Neuronal stem cell (in vitro differentiated cells): ENCODE measurements at regions not wholly inside any gene's neighbourhood (a gene's known extent, or its start where the extent isn't known, plus 50 kb on each side); places are given as distances from the start of the nearest gene placed in this dataset.

Experiments used
- DNase-seq: peaks from one replicate; pipeline ENCODE4 v3.0.0-alpha.2; 2013; ENCODE audit warnings: low spot score
- H2AFZ ChIP-seq: one replicate; pipeline ENCODE4 v1.6.1; 2013; ENCODE audit warnings: mild to moderate bottlenecking, low read length, inconsistent platforms
- H2AK5ac ChIP-seq: 2 replicates; pipeline ENCODE4 v1.6.1; 2013; ENCODE audit warnings: low read depth, mild to moderate bottlenecking, inconsistent platforms, low read length, moderate library complexity, mixed read lengths
- H2BK120ac ChIP-seq: 2 replicates; pipeline ENCODE4 v1.6.1; 2013; ENCODE audit warnings: low read depth, mild to moderate bottlenecking, inconsistent platforms, low read length, moderate library complexity, mixed read lengths
- H2BK12ac ChIP-seq: one replicate; pipeline ENCODE4 v1.6.1; 2013; ENCODE audit warnings: low read length, inconsistent platforms
- H2BK15ac ChIP-seq: 2 replicates; pipeline ENCODE4 v1.6.1; 2013; ENCODE audit warnings: mild to moderate bottlenecking, low read length, inconsistent platforms, mixed read lengths
- H2BK5ac ChIP-seq: one replicate; pipeline ENCODE4 v1.6.1; 2013; ENCODE audit warnings: inconsistent platforms, mild to moderate bottlenecking, low read length, moderate library complexity
- H3K14ac ChIP-seq: one replicate; pipeline ENCODE4 v1.6.1; 2013; ENCODE audit warnings: low read length, inconsistent platforms
- H3K18ac ChIP-seq: 2 replicates; pipeline ENCODE4 v1.6.1; 2013; ENCODE audit warnings: low read length, inconsistent platforms
- H3K23ac ChIP-seq: 2 replicates; pipeline ENCODE4 v1.6.1; 2013; ENCODE audit warnings: low read depth, mild to moderate bottlenecking, mixed read lengths, low read length, inconsistent platforms; ENCODE audit not compliant: poor library complexity
- H3K27ac ChIP-seq: replicated peaks from 3 replicates; pipeline ENCODE4 v1.5.1; 2013; ENCODE audit warnings: low read length, inconsistent platforms
- H3K27me3 ChIP-seq, 3 experiments: 2 replicates each; pipeline ENCODE4 v1.6.1; 2013; ENCODE audit warnings: low read length in 3 of 3, mild to moderate bottlenecking in 2 of 3, inconsistent platforms in 1 of 3, low read depth in 1 of 3, mixed read lengths in 1 of 3, moderate library complexity in 1 of 3; ENCODE audit not compliant: control insufficient read depth in 3 of 3, insufficient read depth in 3 of 3
- H3K36me3 ChIP-seq, 2 donors: replicated peaks in 1 of 2; 2 replicates each; pipeline ENCODE4 v1.6.1; 2013; ENCODE audit warnings: low read length in 2 of 2; ENCODE audit not compliant: control insufficient read depth in 2 of 2, insufficient read depth in 2 of 2
- H3K4ac ChIP-seq: 2 replicates; pipeline ENCODE4 v1.6.1; 2013; ENCODE audit warnings: inconsistent platforms, mild to moderate bottlenecking, low read length, moderate library complexity
- H3K4me1 ChIP-seq, 2 donors: 1 replicate in 1 of 2; 2 replicates in 1 of 2; pipeline ENCODE4 v1.6.1; 2013; ENCODE audit warnings: low read length in 2 of 2, low read depth in 1 of 2; ENCODE audit not compliant: control insufficient read depth in 2 of 2, insufficient read depth in 1 of 2
- H3K4me2 ChIP-seq: one replicate; pipeline ENCODE4 v1.6.1; 2013; ENCODE audit warnings: mild to moderate bottlenecking, low read length, inconsistent platforms; ENCODE audit not compliant: insufficient read depth, poor library complexity, severe bottlenecking
- H3K4me3 ChIP-seq, 2 donors: 2 replicates each; pipeline ENCODE4 v1.5.1; 2013; ENCODE audit warnings: low read length in 2 of 2, mild to moderate bottlenecking in 2 of 2, inconsistent platforms in 1 of 2, moderate library complexity in 1 of 2
- H3K79me1 ChIP-seq: one replicate; pipeline ENCODE4 v1.6.1; 2013; ENCODE audit warnings: low read depth, mild to moderate bottlenecking, inconsistent platforms, low read length, moderate library complexity
- H3K9ac ChIP-seq: one replicate; pipeline ENCODE4 v1.6.1; 2013; ENCODE audit warnings: mild to moderate bottlenecking, low read depth, low read length, inconsistent platforms; ENCODE audit not compliant: poor library complexity
- H3K9me3 ChIP-seq, 2 donors: replicated peaks in 1 of 2; 2 replicates each; pipeline versions ENCODE3 to v1.6.1; 2013; ENCODE audit warnings: low read length in 2 of 2, mild to moderate bottlenecking in 2 of 2, inconsistent platforms in 1 of 2, low read depth in 1 of 2, mixed read lengths in 1 of 2, moderate library complexity in 1 of 2; ENCODE audit not compliant: control insufficient read depth in 2 of 2, insufficient read depth in 1 of 2
- H4K8ac ChIP-seq: one replicate; pipeline ENCODE4 v1.6.1; 2013; ENCODE audit warnings: low read depth, mild to moderate bottlenecking, inconsistent platforms, low read length, moderate library complexity
- H4K91ac ChIP-seq: one replicate; pipeline ENCODE4 v1.6.1; 2013; ENCODE audit warnings: low read length, low read depth, mild to moderate bottlenecking, inconsistent platforms; ENCODE audit not compliant: poor library complexity
- WGBS, 2 donors: extraction: QIAGEN DNeasy Blood & Tissue Kit; methylation state at CpG; one replicate each; pipeline ENCODE4 v1.1.7; 2013; ENCODE audit warnings: missing lambda C conversion rate in 2 of 2, mixed read lengths in 1 of 2; ENCODE audit not compliant: insufficient read length in 2 of 2, insufficient replicate concordance in 1 of 2; ENCODE audit errors: extremely low coverage in 2 of 2; 5-methylcytosine and 5-hydroxymethylcytosine counted together

DNA sequence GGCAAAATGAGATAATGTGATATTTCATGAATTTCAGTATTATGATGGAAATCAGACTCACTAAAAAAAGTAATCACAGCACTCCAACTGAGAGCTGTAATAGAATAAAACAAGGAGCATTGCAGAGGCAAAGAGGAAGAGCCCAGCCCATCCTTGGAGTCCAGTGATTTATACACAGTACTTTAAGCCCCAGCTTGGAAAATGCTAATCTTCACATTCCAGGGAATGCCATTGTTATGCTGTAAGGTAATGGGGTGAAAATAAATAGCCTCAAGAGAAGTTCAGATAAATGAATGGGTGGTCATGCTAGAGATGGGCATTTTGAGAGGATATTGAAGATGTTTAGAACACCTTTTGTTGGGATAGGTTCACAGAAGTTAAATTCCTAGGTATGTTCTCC, 190.3 kb upstream of the TAPT1 start:
- Histone ChIP-seq H2AFZ (no peak overlapping the region), H3K4ac (no peak overlapping the region), H3K4me2 (no peak overlapping the region), H3K27me3 (peaks cover 0 to 3% (median 0%) of the 10 kb centered on the region in 3 experiments), H2BK12ac (no peak overlapping the region), H3K18ac (no peak overlapping the region), H4K91ac (no peak overlapping the region), H3K79me1 (no peaks in the 10 kb centered on the region), H3K23ac (no peak overlapping the region), H3K9ac (no peak overlapping the region), H2BK5ac (no peak overlapping the region), H2BK15ac (no peak overlapping the region), H2AK5ac (no peak overlapping the region), H3K4me3 (no peak overlapping the region), H3K9me3 (peaks cover 0 to 4% of the 10 kb centered on the region in 2 donors), H3K14ac (no peak overlapping the region), H3K4me1 (peaks cover 0 to 2% of the 10 kb centered on the region in 2 donors), H3K27ac (no peak overlapping the region), H4K8ac (no peak overlapping the region), H3K36me3 (no peaks in the 10 kb centered on the region), H2BK120ac (no peak overlapping the region)
- DNase-seq = no peak

- no peak overlapping the region for H3K4ac ChIP-seq
These were observed 189.5 kb upstream of the TAPT1 start for GRCh38 chr4:16415751-16416150.

GRCh38 chr4:16413814-16414555, 187.7 kb upstream of the TAPT1 start:
- no peaks in the 10 kb centered on the region for H3K9me3 ChIP-seq
- peaks cover 0 to 3% (median 0%) of the 10 kb centered on the region in 3 experiments for H3K27me3 ChIP-seq
- no peaks in the 10 kb centered on the region for H3K36me3 ChIP-seq
- H2BK120ac ChIP-seq = no peak overlapping the region
- no peak overlapping the region for H2BK5ac ChIP-seq
- no peak overlapping the region for H4K91ac ChIP-seq
- no peak for DNase-seq
- H2BK15ac ChIP-seq = no peak overlapping the region
- WGBS, 2 donors = no CpG with 5 or more reads among the region's 10 CpGs
- no peak overlapping the region for H2AFZ ChIP-seq
- no peak overlapping the region for H3K4ac ChIP-seq
- H3K4me1 ChIP-seq = peaks cover 0 to 2% of the 10 kb centered on the region in 2 donors
- H3K27ac ChIP-seq = no peak overlapping the region
- no peak overlapping the region for H3K23ac ChIP-seq
- H3K14ac ChIP-seq = no peak overlapping the region
- no peaks in the 10 kb centered on the region for H3K79me1 ChIP-seq
- H3K4me3 ChIP-seq = no peak overlapping the region
- H2BK12ac ChIP-seq = no peak overlapping the region
- no peak overlapping the region for H3K9ac ChIP-seq
- H2AK5ac ChIP-seq = no peak overlapping the region
- H4K8ac ChIP-seq = no peak overlapping the region
- H3K4me2 ChIP-seq = no peak overlapping the region
- no peak overlapping the region for H3K18ac ChIP-seq

More at GRCh38 chr4:16415751-16416150, 189.5 kb upstream of the TAPT1 start:
- Histone ChIP-seq H3K4me1 (peaks cover 0 to 2% of the 10 kb centered on the region in 2 donors), H2BK5ac (no peak overlapping the region), H3K9ac (no peak overlapping the region), H3K79me1 (no peaks in the 10 kb centered on the region), H3K23ac (no peak overlapping the region), H3K36me3 (no peaks in the 10 kb centered on the region), H2AK5ac (no peak overlapping the region), H4K91ac (no peak overlapping the region), H3K14ac (no peak overlapping the region), H2AFZ (no peak overlapping the region), H3K18ac (no peak overlapping the region), H3K4me3 (no peak overlapping the region), H3K27ac (no peak overlapping the region), H2BK12ac (no peak overlapping the region), H3K9me3 (peaks cover 0 to 3% of the 10 kb centered on the region in 2 donors), H4K8ac (no peak overlapping the region), H3K27me3 (peaks cover 0 to 3% (median 0%) of the 10 kb centered on the region in 3 experiments), H2BK15ac (no peak overlapping the region), H2BK120ac (no peak overlapping the region), H3K4me2 (no peak overlapping the region)
- no peak for DNase-seq

DNA sequence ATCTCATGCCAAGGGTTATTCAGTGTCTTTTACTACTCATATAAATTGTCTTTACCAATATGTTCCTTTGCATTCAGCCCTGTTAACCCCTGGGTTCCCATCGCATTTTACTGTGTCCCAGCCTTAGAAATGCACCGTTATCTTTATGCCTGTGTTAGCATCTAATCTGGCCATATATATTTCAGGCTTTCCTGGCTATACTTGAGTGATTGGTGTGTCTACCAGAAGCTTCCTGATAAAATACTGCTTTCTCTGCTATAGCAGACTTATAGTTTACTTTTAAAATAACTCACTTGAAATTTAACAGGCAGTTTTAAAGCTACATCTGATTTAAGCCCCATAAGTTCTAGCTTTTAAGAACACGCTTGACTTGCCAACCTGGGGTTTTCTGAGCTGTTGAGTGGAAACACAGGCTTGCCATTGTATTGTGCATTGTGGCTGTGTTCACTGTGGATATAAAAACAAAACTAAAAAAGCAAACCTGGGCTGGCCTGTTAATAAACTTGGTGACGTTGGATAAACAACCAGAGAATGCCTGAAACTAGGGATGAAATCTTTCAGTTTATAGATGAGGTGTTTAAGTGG, 185.3 kb upstream of the TAPT1 start:
- H3K9ac ChIP-seq = no peak overlapping the region

More for the DNA sequence above, 185.3 kb upstream of the TAPT1 start:
- Histone ChIP-seq H2AK5ac (no peak overlapping the region), H3K27me3 (peaks cover 0 to 3% (median 0%) of the 10 kb centered on the region in 3 experiments), H2BK15ac (no peak overlapping the region), H3K4me2 (no peak overlapping the region), H3K14ac (no peak overlapping the region), H4K8ac (no peak overlapping the region), H3K79me1 (no peaks in the 10 kb centered on the region), H3K27ac (no peak overlapping the region), H2BK12ac (no peak overlapping the region), H4K91ac (no peak overlapping the region), H2AFZ (no peak overlapping the region), H3K23ac (no peak overlapping the region), H3K4me1 (peaks cover 0 to 2% of the 10 kb centered on the region in 2 donors), H2BK120ac (no peak overlapping the region), H3K4me3 (no peak overlapping the region), H2BK5ac (no peak overlapping the region), H3K36me3 (no peaks in the 10 kb centered on the region), H3K18ac (no peak overlapping the region), H3K4ac (no peak overlapping the region), H3K9me3 (peaks cover 0 to 2% of the 10 kb centered on the region in 2 donors)
- no CpG with 5 or more reads among the region's 4 CpGs for WGBS, 2 donors
- no peak for DNase-seq
